Nucleus accumbens (tissue), 56 donors: ENCODE measurements at regions not wholly inside any gene's neighbourhood (a gene's known extent, or its start where the extent isn't known, plus 50 kb on each side); places are given as distances from the start of the nearest gene placed in this dataset.

Experiments used
- DNase-seq, 56 donors: peaks; one replicate each; lab custom pipeline; 2025; lab: John Stamatoyannopoulos, UW

DNA sequence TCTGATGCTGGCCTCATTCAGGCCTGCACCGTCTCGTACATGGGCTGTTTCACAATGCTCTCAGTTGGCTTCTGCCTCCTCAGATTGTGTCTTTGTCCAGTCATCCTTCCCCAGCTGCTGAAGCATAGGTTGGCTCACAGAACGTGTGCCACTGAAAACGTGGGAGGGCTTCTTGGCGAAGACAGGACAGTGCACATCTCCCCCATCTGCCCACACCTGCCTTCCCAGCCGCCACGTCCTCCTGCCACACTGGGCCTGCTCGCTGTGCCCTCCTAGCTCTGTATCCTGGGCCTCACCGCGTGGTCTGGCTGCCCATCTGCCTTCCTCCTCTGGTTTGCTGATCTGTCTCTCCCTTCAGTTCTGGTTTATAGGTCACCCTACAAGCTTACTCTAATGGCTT lies 230.0 kb upstream of the TOPAZ1 start:
- no peak for DNase-seq

DNA sequence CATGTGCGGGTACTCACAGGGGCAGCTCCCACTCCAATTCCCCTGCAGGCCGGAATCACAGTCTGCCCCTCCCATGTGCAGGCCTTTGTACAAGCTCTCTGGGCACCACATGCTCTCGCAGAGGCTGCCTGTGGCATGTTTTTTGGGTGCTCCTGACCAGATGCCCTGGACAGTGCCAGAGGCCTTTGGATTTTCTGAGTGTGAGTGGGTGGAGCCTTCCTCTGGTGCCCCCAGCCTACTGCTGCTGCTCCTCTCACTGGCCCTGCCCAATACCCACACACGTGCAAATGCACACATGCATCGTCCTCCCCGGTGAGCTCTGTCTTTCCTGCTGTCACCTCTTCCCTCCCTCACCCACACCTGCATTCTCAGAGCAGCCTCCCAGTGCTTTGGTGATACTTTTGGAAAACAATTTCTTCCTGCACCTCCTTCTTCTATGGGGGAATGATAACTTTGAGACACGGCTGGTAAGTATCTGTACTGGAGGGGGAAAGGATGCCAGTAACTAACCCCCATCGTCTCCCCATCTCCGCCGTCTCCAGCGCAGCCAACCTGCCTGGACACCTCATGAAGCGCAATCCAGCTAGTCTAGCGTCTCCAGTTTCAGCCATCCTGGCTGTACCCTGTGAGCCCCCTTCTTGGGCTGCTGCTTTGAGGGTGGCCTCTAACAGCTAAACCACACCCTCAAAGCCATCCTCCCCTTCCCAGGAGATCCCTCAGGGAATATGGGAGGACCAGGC lies 229.4 kb upstream of the TOPAZ1 start:
- no peak for DNase-seq

- DNase-seq: peak in 1 of 56 donors; percentile 36
These were observed 227.7 kb upstream of the TOPAZ1 start for GRCh38 chr3:44013967-44014366.

GRCh38 chr3:44015170-44015569 lies 226.5 kb upstream of the TOPAZ1 start:
- DNase-seq: no peak

DNA sequence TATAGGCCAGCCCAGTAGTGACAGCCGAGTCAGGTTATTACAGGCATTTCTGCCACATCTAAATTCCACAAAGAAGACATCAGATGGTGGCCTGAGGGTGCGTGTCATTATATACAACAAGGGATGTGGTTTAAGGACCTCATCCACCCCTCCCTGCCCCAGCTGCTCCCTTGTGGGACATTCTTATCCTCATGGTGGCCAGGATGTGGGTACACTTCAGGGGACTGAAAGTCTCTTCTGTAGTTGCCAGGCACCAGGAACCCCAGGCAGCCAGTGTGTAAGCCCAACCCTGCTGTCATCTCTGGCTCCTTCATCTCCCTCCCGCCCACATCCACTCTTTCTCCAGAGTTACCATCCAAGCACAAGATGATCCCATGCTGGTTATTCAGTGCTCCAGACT lies 224.9 kb upstream of the TOPAZ1 start:
- DNase-seq: no peak

GRCh38 chr3:44018926-44019325 lies 222.8 kb upstream of the TOPAZ1 start:
- DNase-seq: no peak

- DNase-seq: peak in 2 of 56 donors; percentile 42 to 56
These were observed 221.9 kb upstream of the TOPAZ1 start for GRCh38 chr3:44019736-44020135.

DNA sequence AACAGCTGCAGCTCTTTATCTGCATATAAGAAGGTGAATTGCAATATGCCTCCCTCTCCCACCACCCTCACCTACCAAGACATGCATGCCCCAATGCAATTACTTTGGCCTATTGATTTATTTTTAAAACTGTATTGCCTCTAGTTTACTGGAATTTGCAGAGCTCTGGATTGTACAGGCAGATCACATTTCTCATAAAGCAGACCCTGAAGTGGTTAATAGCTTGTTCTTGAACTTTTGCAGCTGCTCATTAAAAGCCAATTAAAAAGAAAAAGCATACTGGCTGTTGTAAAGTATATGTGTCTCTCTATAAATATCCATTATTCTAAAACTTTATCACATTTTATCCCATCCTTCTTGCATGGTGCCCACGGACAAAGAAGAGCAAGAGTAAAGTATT lies 221.5 kb upstream of the TOPAZ1 start:
- no peak for DNase-seq

DNA sequence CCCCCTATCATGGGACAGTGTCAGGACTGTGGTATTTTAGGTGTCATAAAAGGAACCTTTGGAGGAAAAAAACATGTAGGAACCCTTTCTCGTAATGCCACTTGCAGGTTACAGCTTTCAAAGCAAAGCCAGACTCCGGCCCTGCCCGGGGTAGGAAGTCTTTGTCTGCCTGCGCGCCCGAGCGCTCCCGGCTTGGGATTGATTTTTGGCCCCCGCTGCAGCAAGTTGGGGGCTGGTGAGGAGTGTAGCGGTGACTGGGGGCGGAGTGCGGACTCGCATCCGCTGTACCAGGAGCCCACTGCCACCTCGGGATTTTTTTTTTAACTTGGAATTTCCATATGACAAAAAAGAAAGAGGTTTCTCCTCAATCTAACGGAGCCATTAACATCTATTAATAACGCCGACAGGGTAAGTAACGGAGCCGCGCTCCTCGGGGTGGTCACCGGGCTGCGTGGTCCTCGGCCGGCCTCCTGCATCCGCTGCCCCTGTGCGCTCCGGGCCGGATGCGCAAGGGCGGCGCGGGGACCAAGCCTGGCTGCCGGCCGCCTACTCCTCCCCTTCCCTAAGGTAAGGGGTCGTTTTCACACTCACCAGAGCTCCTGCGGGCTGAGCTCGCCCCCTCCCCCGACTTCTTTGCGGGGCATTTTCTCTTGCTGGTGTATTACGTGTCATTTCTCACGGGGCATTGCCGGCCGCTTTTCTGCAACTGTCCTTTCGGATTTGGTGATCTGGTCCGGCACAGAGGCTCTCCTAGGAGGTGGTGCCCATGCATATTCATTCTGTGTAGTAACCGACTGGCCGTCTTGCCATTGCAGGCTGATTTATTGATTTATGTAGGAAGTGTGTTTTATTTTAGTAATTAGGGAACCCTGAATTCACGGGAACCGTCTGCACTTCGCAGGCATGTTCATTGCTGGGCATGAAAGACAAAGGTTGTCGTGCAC lies 219.8 kb upstream of the TOPAZ1 start:
- DNase-seq: peak in 1 of 56 donors; percentile 16

DNA sequence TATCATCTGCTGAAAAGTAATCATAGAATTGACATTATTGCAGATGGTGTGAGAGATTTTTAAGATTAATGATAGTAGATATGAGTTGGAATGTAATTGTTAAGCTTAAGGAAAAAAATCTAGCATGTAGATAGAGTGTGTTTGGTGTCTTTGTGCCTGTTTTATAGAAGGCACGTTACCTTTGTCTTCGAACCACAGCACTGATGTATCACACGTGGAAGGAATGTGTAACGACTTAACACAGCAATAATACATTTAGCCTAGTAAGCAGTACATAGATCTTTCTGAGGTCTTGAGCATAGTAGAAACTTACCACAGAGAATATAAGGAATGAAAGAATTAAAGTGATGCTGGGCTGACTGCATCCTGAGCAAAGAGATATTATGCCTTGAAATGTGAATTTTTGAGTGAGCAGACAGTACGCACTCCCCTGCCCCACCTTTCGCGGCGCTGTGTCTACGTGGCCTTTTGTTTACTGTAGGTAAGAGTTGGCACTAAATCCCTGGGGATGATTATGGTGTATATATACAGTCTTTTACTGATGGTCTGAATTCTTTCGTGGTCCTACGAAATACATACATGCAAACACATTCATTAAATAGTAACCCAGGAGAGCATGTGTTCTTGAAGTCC lies 217.6 kb upstream of the TOPAZ1 start:
- DNase-seq: no peak

GRCh38 chr3:44026220-44026865 lies 215.3 kb upstream of the TOPAZ1 start:
- no peak for DNase-seq

GRCh38 chr3:44029100-44029499 lies 212.6 kb upstream of the TOPAZ1 start:
- DNase-seq: no peak

DNA sequence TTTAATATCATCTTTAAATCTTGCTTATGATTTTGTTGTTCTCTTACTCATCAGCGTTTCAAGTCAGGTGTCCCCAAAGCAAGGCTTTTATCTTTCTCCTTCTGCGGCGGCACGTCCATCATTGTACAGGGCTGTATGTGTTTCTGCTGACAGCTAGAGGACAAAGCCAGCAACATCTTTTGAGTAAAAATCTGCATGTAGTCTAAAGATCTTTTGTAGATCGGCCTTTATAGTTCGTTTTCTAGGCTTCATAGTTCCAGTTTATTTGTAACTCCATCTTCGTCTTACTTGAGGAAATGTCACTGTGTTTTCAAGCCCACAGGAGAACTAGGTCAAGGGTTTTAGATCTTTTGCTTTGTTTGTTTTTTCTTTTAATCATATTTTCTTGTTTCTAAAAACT lies 211.4 kb upstream of the TOPAZ1 start:
- no peak for DNase-seq

- no peak for DNase-seq
These were observed 210.9 kb upstream of the TOPAZ1 start for GRCh38 chr3:44030687-44031305.

- DNase-seq: no peak
These were observed 210.0 kb upstream of the TOPAZ1 start for GRCh38 chr3:44031387-44032380.

GRCh38 chr3:44032487-44032886 lies 209.2 kb upstream of the TOPAZ1 start:
- no peak for DNase-seq

- no peak for DNase-seq
These were observed 208.6 kb upstream of the TOPAZ1 start for GRCh38 chr3:44033123-44033522.

DNA sequence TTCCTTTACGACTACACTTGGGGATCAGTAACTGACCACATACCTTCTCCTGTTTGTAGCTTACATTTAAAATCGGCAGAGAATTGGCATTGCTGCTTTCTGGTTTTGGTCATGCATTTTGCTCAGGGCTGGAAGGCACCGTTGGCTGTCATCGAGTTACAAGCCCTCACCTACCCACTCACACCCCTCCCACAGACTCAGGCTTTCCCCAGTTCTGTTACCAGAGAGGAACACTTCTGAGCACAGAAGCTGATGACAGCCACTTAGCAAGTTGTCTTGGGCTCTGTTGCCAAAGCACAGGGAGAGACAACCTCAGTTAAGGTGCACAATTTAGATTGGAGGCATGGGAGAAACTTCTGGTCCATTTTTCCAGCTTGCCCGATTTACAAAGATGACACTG lies 204.8 kb upstream of the TOPAZ1 start:
- peak in 2 of 56 donors; percentile 20 to 22 for DNase-seq

DNA sequence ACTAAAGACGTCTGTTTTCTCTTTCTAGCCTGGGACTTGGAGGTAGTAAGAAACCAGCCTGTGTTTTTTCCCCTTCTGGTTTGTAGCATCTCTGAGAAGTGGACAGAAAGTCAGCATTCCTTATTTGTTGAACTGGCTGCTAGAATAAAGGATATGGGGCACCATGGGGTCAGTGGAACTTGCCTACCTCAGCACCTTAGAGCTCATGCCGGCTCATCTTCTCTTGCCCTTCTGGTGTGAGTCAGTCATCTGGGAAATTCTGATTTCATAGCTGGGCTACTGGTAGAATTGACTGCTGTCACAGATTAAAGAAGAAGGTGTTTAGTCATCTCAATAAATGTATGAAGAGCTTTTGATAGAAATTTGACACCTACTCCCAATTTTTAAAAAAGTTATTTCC lies 202.7 kb upstream of the TOPAZ1 start:
- no peak for DNase-seq
